ENCODE measurements at regions not wholly inside any gene's neighbourhood (a gene's known extent, or its start where the extent isn't known, plus 50 kb on each side); places are given as distances from the start of the nearest gene placed in this dataset.

GRCh38 chr13:75088915-75089314 is 393.1 kb downstream of the TBC1D4 start:
- TF ChIP-seq CEBPZ (IDR thresholded peaks at IDR 0.05; ENCODE audit: low read depth, low read length), result no peak
- no peak for TF ChIP-seq CHD4 (IDR thresholded peaks at IDR 0.05)
